GM23338 (cell line): ENCODE measurements at regions not wholly inside any gene's neighbourhood (a gene's known extent, or its start where the extent isn't known, plus 50 kb on each side); places are given as distances from the start of the nearest gene placed in this dataset.

ENCODE experiments used
- ATAC-seq: fragments of 200-7000 bp; cut with Tn5 transposase; 3 replicates; pipeline ENCODE4 v1.9.1; 2020
- DNase-seq: peaks from one replicate; pipeline ENCODE4 v3.0.0-alpha.2; 2015; ENCODE audit warnings: low spot score
- H2AFZ ChIP-seq: fragments of 200-600 bp; sonication (generic); 2 replicates; pipeline ENCODE4 v1.8.0; 2016; ENCODE audit warnings: antibody characterized with exemption, mild to moderate bottlenecking, moderate library complexity
- H3F3A ChIP-seq: fragments of 200-600 bp; sonication (generic); replicated peaks from 2 replicates; pipeline ENCODE4 v1.8.0; 2017; ENCODE audit warnings: antibody characterized with exemption, mixed run types, low read depth
- H3K27ac ChIP-seq: fragments of 200-600 bp; sonication (generic); 2 replicates; pipeline ENCODE4 v1.6.1; 2016; ENCODE audit warnings: low read depth
- H3K27me3 ChIP-seq: fragments of 200-600 bp; sonication (generic); 2 replicates; pipeline ENCODE4 v1.8.0; 2016; ENCODE audit warnings: mild to moderate bottlenecking, mixed run types, moderate library complexity; ENCODE audit not compliant: insufficient read depth
- H3K36me3 ChIP-seq: fragments of 200-600 bp; sonication (generic); 2 replicates; pipeline ENCODE4 v1.8.0; 2016; ENCODE audit warnings: mild to moderate bottlenecking; ENCODE audit not compliant: insufficient read depth
- H3K4me1 ChIP-seq: fragments of 200-600 bp; sonication (generic); 2 replicates; pipeline ENCODE4 v1.8.0; 2016; ENCODE audit warnings: mild to moderate bottlenecking, moderate library complexity; ENCODE audit not compliant: insufficient read depth
- H3K4me2 ChIP-seq: fragments of 200-600 bp; sonication (generic); 2 replicates; pipeline ENCODE4 v1.7.1; 2017; ENCODE audit warnings: mixed run types
- H3K4me3 ChIP-seq: fragments of 200-600 bp; sonication (generic); 2 replicates; pipeline ENCODE4 v1.6.1; 2016; ENCODE audit warnings: mixed run types
- H3K79me2 ChIP-seq: fragments of 200-600 bp; sonication (generic); replicated peaks from 2 replicates; pipeline ENCODE4 v1.8.0; 2017; ENCODE audit warnings: mild to moderate bottlenecking; ENCODE audit not compliant: insufficient read depth
- H3K9me2 ChIP-seq: fragments of 200-600 bp; sonication (generic); 2 replicates; pipeline ENCODE4 v1.8.0; 2017; ENCODE audit not compliant: insufficient read depth
- H4K20me1 ChIP-seq: fragments of 200-600 bp; sonication (generic); replicated peaks from 2 replicates; pipeline ENCODE4 v1.8.0; 2017; ENCODE audit warnings: mild to moderate bottlenecking; ENCODE audit not compliant: insufficient read depth
- H3K27ac Mint-ChIP-seq: 2 replicates; pipeline ENCODE4 v1.8.0; 2020; ENCODE audit warnings: inconsistent platforms, mild to moderate bottlenecking, moderate library complexity, mixed read lengths
- H3K27me3 Mint-ChIP-seq: 3 replicates; pipeline ENCODE4 v1.8.0; 2022; ENCODE audit warnings: low read depth, mild to moderate bottlenecking, moderate library complexity, mixed read lengths, inconsistent platforms; ENCODE audit not compliant: insufficient read depth, poor library complexity
- H3K36me3 Mint-ChIP-seq: 3 replicates; pipeline ENCODE4 v1.8.0; 2021; ENCODE audit warnings: low read depth, mild to moderate bottlenecking, inconsistent platforms, moderate library complexity, mixed read lengths
- H3K4me1 Mint-ChIP-seq: 3 replicates; pipeline ENCODE4 v1.8.0; 2020; ENCODE audit warnings: mild to moderate bottlenecking, inconsistent platforms, mixed read lengths
- H3K4me3 Mint-ChIP-seq: 3 replicates; pipeline ENCODE4 v1.8.0; 2021; ENCODE audit warnings: moderate library complexity, mild to moderate bottlenecking, inconsistent platforms, mixed read lengths
- H3K9me3 Mint-ChIP-seq: 3 replicates; pipeline ENCODE4 v1.8.0; 2020; ENCODE audit warnings: moderate library complexity, mild to moderate bottlenecking, inconsistent platforms, mixed read lengths
- CTCF ChIP-seq, 2 experiments: fragments of 200-600 bp in 1 of 2; sonication (generic) in 1 of 2; conservative IDR thresholded peaks; 2 replicates each; pipeline versions ENCODE4 v1.5.1 to v1.6.1; 2016 to 2017; ENCODE audit warnings: antibody characterized with exemption in 2 of 2, low read depth in 2 of 2, mild to moderate bottlenecking in 2 of 2, moderate library complexity in 1 of 2
- ETS1 ChIP-seq: IDR thresholded peaks from 2 replicates; pipeline ENCODE4 v1.6.1; 2016; ENCODE audit warnings: antibody characterized with exemption
- EZH2 ChIP-seq: fragments of 200-600 bp; sonication (generic); IDR thresholded peaks from one replicate; pipeline ENCODE4 v1.8.0; 2017; ENCODE audit warnings: antibody characterized with exemption, mild to moderate bottlenecking, low read depth; ENCODE audit not compliant: unreplicated experiment
- JUNB ChIP-seq: IDR thresholded peaks from one replicate; pipeline ENCODE4 v1.6.1; 2016; ENCODE audit warnings: antibody characterized with exemption; ENCODE audit not compliant: unreplicated experiment
- NANOG ChIP-seq: IDR thresholded peaks from 2 replicates; pipeline ENCODE4 v1.6.1; 2016; ENCODE audit warnings: antibody characterized with exemption, borderline replicate concordance
- POLR2AphosphoS5 ChIP-seq: IDR thresholded peaks from 2 replicates; pipeline ENCODE4 v1.6.1; 2016; ENCODE audit warnings: antibody characterized with exemption, low read depth
- REST ChIP-seq: IDR thresholded peaks from one replicate; pipeline ENCODE4 v1.6.1; 2018; ENCODE audit warnings: antibody characterized with exemption; ENCODE audit not compliant: unreplicated experiment
- ZNF114 ChIP-seq: fragments of 250-450 bp; sonication (Bioruptor Pico); IDR thresholded peaks from 2 replicates; pipeline ENCODE4 v1.5.0; 2020; ENCODE audit warnings: mild to moderate bottlenecking, moderate library complexity
- ZNF462 ChIP-seq: fragments of 250-450 bp; sonication (Bioruptor Pico); IDR thresholded peaks from 2 replicates; pipeline ENCODE4 v1.5.0; 2020; ENCODE audit warnings: mild to moderate bottlenecking, moderate library complexity

DNA sequence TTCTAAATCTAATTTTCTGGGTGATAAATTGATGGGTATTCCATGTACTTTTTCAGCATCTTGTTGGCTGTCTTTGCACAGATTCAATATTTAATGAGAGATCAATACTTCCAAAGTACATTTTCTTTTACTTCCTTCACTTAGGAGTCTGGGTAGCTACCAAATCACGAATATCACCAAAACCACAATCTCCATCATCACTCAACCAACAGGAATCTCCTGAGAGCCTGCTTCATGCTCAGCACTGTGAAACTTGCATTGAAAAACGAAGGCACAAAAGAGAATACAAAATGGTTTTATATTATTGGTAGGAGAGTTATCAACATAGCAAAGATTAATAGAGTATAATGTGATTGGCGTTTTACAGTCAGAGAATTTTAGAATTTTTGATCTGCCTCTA, 261.5 kb upstream of the DSEL start (continued):
- no peak for TF ChIP-seq ZNF462 (CRISPR knock-in tag)

- Mint-ChIP-seq H3K4me3 (no peak overlapping the region), H3K27ac (no peak overlapping the region), H3K4me1 (no peaks in the 10 kb centered on the region), H3K36me3 (no peaks in the 10 kb centered on the region), H3K27me3 (no peaks in the 10 kb centered on the region), H3K9me3 (no peaks in the 10 kb centered on the region)
- no peak overlapping the region for H3K27ac ChIP-seq
- no peak overlapping the region for H3K4me3 ChIP-seq
- H2AFZ ChIP-seq, result no peak overlapping the region
- ATAC-seq (no peak), DNase-seq (no peak)
- H4K20me1 ChIP-seq, result no peaks in the 10 kb centered on the region
- H3K4me2 ChIP-seq, result no peak overlapping the region
- H3F3A ChIP-seq, result no peaks in the 10 kb centered on the region
- H3K4me1 ChIP-seq, result no peaks in the 10 kb centered on the region
- no peaks in the 10 kb centered on the region for H3K79me2 ChIP-seq
- no peaks in the 10 kb centered on the region for H3K9me2 ChIP-seq
- H3K36me3 ChIP-seq, result no peaks in the 10 kb centered on the region
- H3K27me3 ChIP-seq, result no peaks in the 10 kb centered on the region
- TF ChIP-seq NANOG (no peak), POLR2AphosphoS5 (no peak), REST (no peak), ZNF114 (CRISPR knock-in tag) (no peak), CTCF (conservative IDR thresholded peaks at IDR 0.05; ENCODE audit: low read depth in 2 of 2) (no peak), ETS1 (no peak), EZH2 (no peak), JUNB (no peak)
These were observed 260.4 kb upstream of the DSEL start for GRCh38 chr18:67776929-67777328.
